Fibroblast of pulmonary artery (primary cell): ENCODE measurements at regions not wholly inside any gene's neighbourhood (a gene's known extent, or its start where the extent isn't known, plus 50 kb on each side); places are given as distances from the start of the nearest gene placed in this dataset.
A peak's percentile ranks its signal among the peaks of the same experiment; 100 is the strongest.
"Not testable (repeated sequence)": the region's sequence is repeated elsewhere in the genome, so short reads cannot be mapped to it uniquely, and the experiment has no call there.

Experiments
- DNase-seq: peaks from one replicate; pipeline ENCODE4 v3.0.0-alpha.2; 2010; ENCODE audit warnings: low read depth
- H3K4me3 ChIP-seq: replicated peaks from 2 replicates; pipeline ENCODE4 v1.5.1; 2011; ENCODE audit warnings: low read depth, mild to moderate bottlenecking, control low read depth, low read length, moderate library complexity
- TF ChIP-seq, protein P1 (sequence below): IDR thresholded peaks from 2 replicates; pipeline ENCODE4 v1.5.1; 2011; ENCODE audit warnings: mild to moderate bottlenecking, control low read depth, low read length, inconsistent platforms; ENCODE audit errors: missing control alignments

DNA sequence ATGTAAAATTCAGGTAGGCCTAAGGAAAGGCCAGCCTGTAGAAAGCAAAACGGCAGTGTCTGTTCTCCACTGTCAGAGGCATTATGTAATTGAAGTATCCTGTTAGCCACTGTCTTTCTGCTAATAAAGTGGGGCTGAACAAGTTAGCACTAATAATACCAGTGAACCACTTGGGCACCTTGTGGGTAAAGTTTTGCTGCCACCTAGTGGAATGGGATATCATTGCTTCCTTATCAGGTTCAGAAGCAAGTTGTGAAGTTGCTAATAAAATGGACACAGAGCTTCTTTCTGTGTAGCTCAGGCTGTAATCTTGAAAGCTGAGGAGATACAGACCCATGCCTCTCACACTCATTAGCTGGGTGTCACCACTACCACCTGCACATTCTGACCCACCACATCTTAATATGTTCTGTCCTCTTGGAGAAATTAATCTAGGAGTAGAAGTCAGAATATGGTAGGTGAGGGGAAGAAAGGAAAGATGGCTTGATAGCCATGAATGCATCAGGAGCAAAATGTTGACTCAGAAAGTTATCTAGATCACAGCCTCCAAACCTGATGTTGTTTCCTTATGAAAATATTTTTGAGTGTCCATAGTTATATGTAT is 175.1 kb downstream of the SEPTIN7 start:
- no peak overlapping the region for H3K4me3 ChIP-seq
- peak; percentile 89 for DNase-seq
- TF ChIP-seq, protein P1, sequence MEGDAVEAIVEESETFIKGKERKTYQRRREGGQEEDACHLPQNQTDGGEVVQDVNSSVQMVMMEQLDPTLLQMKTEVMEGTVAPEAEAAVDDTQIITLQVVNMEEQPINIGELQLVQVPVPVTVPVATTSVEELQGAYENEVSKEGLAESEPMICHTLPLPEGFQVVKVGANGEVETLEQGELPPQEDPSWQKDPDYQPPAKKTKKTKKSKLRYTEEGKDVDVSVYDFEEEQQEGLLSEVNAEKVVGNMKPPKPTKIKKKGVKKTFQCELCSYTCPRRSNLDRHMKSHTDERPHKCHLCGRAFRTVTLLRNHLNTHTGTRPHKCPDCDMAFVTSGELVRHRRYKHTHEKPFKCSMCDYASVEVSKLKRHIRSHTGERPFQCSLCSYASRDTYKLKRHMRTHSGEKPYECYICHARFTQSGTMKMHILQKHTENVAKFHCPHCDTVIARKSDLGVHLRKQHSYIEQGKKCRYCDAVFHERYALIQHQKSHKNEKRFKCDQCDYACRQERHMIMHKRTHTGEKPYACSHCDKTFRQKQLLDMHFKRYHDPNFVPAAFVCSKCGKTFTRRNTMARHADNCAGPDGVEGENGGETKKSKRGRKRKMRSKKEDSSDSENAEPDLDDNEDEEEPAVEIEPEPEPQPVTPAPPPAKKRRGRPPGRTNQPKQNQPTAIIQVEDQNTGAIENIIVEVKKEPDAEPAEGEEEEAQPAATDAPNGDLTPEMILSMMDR, result peak; percentile 89

DNA sequence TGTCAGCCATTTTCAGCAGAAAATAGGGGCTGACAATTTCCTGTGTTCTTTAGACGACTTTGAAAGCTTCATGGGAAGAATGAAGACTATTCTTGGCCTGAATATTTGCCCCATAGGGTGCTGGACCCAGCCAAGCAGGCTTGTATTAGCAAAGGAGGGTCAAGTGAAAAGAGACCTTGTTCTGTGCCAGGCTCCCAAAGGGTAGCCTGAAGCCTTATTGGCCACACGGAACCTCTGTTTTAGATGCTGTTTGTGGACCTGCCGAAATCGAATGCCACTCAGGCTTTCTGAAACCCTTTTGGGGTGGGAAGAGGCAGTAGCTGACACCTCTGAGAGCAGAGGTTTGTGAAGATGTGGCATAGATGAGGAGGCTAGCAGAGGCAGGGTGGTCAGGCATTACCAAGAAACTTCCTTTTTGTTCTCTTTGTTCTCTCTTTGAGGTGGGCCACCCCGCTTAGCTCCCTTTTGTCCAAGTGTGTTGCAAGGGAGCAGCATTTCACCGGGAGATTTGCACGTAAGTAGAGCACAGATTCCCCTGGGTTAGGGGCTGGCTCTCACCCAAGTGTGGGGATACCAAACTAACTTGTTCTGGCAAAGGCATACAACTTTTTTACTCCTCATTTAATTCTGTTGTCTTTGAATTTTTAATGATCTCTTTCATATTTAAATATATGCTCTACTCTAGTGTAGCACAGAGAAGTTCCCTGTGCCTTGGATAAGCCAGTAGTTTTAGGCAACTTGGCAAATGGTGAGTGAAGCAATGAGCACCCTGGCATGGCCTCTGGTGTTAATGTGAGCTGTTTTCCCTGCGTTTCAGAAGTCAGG is 174.0 kb upstream of the EEPD1 start:
- not testable (repeated sequence) for DNase-seq

DNA sequence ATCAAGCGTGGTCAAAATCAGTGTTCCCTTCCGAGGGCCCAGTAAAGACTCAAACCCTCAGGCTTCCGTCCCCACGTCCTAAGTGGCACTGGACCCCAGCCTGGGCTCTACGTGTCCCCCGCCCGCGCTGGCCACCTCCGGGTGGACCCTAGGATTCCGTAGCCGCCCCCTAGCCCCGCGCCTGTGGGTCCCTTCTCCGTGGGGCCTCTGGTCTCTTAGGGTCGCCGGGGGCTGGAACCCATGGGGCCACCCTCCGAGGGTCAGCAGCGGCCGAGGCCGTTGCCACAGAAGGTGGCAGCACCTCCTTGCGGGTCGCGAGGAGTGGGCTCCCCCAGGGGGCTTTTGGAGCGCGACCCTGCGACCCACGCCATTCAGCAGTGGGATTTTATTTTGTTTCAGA is 170.5 kb upstream of the EEPD1 start:
- TF ChIP-seq, protein P1, result no peak
- no peak overlapping the region for H3K4me3 ChIP-seq
- no peak for DNase-seq

More for the DNA sequence above, 174.0 kb upstream of the EEPD1 start:
- not testable (repeated sequence) for H3K4me3 ChIP-seq

DNA sequence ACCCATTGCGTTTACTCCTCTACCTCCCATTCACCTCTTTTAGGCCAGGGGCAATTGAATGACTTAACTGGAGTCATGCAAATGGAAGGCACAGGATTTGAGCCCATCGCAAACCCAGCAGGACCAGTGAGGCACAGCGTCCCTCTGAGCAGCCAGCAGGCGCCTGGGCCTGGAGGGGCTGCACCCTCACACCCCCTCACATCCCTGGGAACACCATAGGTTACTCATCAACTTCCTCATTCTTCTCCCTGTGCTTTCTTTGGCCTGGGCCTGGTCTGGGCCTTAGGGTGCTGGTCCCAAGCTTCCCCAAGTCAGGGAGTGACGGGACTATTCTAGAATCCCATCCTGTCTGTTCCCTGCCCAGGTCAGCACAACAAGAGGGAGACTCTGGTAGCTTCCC is 169.4 kb upstream of the EEPD1 start:
- no peak for DNase-seq
- H3K4me3 ChIP-seq, result no peak overlapping the region
- TF ChIP-seq, protein P1, result no peak

DNA sequence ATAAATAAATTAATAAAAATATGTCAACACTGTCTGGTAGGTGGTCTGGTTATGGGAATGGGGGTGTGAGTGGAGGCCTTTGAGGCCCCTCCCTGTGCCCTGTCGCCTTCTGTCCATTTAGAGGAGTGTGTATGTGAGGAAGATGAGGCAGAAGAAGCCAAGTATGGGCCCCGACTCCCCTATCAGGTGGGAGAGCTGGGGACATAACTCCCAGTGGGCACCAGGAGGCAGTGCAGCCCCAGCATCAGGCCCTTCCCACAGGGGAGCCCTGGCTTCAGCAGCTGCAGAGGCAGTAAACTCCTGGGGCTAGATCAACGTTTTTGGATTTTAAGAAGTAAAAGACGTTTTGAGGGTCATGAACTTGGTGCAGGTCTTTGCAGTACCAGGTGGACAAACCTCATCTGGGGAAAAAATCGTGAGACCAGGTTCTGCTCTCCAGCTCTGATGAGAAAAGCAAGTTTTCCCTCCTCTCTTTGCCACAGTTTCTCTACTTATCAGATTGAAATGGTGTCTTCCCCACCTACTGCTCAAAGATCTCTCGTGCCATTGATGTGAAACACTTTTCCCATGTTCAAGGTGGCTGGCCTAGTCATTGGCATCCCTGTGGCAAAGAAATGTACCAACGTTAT is 167.8 kb upstream of the EEPD1 start:
- TF ChIP-seq, protein P1, result peak; percentile 95
- no peak overlapping the region for H3K4me3 ChIP-seq
- DNase-seq, result peak; percentile 81

DNA sequence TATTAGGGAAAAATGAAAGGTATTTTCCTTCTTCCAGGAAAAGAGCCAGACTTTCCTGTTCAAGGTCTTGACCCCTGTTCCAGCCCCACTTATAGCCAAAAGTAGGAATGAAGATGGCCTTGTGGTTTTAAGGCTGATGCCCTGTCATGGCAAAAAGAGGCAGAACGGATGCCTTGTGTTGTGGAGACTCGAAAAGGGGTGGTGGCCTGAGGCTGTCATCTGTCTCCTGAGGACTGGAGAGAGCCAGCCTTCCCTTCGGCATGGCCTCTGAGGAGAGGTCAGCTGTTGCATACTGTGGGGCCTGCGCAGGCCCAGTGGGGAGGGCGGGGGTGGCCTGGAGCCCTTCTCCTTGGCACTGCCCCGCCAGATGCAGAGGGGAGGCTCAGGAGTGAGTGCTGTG is 166.0 kb upstream of the EEPD1 start:
- TF ChIP-seq, protein P1, result no peak
- H3K4me3 ChIP-seq, result no peak overlapping the region
- DNase-seq, result no peak

DNA sequence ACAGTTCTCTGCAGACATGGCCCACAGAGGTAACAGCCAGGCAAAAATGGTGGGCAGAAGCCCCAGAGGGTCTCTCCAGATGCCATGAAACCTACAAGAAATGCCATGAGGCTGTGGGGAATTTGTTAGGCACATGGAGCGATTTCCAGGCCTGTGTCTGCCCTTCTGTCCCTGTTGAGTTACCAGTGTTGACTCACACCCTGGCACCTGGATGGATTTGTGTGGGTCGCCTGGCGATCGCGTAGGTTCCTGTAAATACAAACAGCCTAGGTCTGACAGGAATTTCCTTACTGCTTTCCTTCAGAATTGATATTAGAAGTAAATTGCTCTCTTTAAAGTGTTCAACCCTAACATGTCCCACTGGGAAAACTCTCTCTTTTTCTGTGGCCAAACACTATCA is 164.9 kb upstream of the EEPD1 start:
- no peak overlapping the region for H3K4me3 ChIP-seq
- TF ChIP-seq, protein P1, result no peak
- DNase-seq, result no peak
